Duodenal mucosa (tissue), 2 donors: ENCODE measurements at regions not wholly inside any gene's neighbourhood (a gene's known extent, or its start where the extent isn't known, plus 50 kb on each side); places are given as distances from the start of the nearest gene placed in this dataset.

Source experiments
- H3K27ac ChIP-seq: one replicate; pipeline ENCODE4 v1.7.0; 2013; ENCODE audit warnings: low read depth, low read length
- H3K27me3 ChIP-seq, 2 donors: one replicate each; pipeline ENCODE4 v1.7.0; 2013; ENCODE audit warnings: low read length in 2 of 2, control low read depth in 1 of 2; ENCODE audit not compliant: insufficient read depth in 2 of 2, control insufficient read depth in 1 of 2
- H3K36me3 ChIP-seq, 2 donors: one replicate each; pipeline ENCODE4 v1.7.0; 2013; ENCODE audit warnings: low read length in 2 of 2, control low read depth in 1 of 2; ENCODE audit not compliant: insufficient read depth in 2 of 2, control insufficient read depth in 1 of 2
- H3K4me1 ChIP-seq, 2 donors: one replicate each; pipeline ENCODE4 v1.7.0; 2013; ENCODE audit warnings: low read length in 2 of 2, control low read depth in 1 of 2; ENCODE audit not compliant: insufficient read depth in 2 of 2, control insufficient read depth in 1 of 2
- H3K4me3 ChIP-seq, 2 donors: one replicate each; pipeline ENCODE4 v1.7.0; 2013; ENCODE audit warnings: low read length in 2 of 2, low read depth in 1 of 2
- H3K9ac ChIP-seq, 2 donors: one replicate each; pipeline ENCODE4 v1.7.0; 2013; ENCODE audit warnings: low read length in 2 of 2, low read depth in 1 of 2
- H3K9me3 ChIP-seq, 2 donors: one replicate each; pipeline ENCODE4 v1.7.0; 2013; ENCODE audit warnings: low read length in 2 of 2, control low read depth in 1 of 2; ENCODE audit not compliant: control insufficient read depth in 1 of 2

DNA sequence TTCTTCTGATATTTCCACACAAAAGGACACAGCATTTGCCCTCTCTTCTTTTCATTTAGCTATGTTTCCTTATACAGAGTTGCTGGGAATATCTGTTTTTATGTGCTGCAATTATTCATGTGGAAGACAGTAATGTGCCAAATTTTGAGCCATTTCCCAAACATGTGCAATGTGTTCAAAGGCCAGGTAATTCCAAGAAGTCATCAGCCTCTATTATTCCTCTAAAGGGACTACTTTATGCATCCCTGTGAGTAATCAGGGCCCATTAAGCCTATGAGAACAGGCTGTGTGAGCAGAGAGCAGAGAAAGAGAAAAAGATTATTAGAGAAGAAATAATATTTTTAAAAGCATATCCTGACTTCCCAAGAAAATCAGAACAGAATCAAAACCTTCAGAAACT lies 107.6 kb upstream of the OSR1 start:
- Histone ChIP-seq H3K36me3 (no peaks in the 10 kb centered on the region), H3K27ac (no peak overlapping the region), H3K4me1 (no peaks in the 10 kb centered on the region), H3K27me3 (no peaks in the 10 kb centered on the region), H3K4me3 (no peak overlapping the region), H3K9me3 (no peaks in the 10 kb centered on the region), H3K9ac (no peak overlapping the region)

DNA sequence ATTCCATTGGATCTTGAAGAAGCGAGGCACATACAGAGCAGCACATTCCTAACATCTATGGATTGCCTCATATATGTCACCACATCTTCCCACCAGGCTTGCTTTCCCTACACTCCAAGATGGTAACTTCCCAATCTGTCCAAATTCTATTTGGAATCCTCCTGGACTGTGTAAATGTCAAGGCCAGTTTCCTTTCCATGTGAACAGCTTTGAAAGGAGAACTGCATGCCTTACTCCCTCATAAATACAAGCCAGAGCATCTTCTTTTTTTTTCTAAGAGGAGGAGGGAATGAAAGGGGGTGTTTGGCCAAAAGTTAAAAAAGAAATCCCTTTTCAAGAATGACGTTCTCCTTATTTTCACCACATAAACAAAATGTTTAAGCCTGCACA lies 103.8 kb upstream of the OSR1 start:
- H3K9me3 ChIP-seq, result no peaks in the 10 kb centered on the region
- no peak overlapping the region for H3K4me3 ChIP-seq
- no peaks in the 10 kb centered on the region for H3K4me1 ChIP-seq
- no peaks in the 10 kb centered on the region for H3K36me3 ChIP-seq
- no peaks in the 10 kb centered on the region for H3K27me3 ChIP-seq
- no peak overlapping the region for H3K27ac ChIP-seq
- H3K9ac ChIP-seq, result no peak overlapping the region

DNA sequence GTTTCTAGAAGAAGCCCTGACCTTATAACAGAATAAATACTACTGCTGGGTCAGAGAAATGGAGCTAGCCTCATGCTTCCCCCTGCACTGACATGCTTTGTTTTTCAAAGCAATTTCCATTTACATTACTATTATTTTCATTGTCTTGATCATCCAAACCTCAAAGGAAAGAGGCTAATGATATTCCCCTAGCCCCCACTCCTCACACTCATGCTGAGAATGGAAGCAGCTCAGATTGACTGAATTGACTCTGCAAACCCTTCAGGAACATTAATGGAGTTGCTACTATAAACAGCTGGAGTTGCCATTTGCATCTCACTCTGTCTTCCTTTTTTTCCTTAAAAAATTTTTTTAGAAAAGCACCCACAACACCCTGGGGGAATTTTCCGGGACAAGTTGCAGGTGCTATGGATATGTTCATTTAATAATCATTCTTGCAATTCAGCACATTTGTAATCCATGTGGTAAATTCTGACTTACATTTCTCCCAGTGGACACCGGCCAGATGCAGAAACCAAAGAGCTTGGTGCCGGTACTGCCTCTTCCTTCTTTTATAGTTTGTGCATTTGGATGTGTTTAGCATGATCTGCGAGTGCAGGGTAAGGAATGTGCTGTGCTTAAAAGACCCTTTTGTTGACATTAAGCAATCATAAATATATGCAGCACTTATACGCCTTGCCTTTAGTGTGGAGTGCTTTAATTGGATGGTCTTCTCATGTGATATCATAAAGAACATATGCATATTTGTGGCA lies 103.3 kb upstream of the OSR1 start:
- Histone ChIP-seq H3K4me3 (no peak overlapping the region), H3K27me3 (no peaks in the 10 kb centered on the region), H3K36me3 (no peaks in the 10 kb centered on the region), H3K9me3 (no peaks in the 10 kb centered on the region), H3K9ac (no peak overlapping the region), H3K4me1 (no peaks in the 10 kb centered on the region), H3K27ac (no peak overlapping the region)

DNA sequence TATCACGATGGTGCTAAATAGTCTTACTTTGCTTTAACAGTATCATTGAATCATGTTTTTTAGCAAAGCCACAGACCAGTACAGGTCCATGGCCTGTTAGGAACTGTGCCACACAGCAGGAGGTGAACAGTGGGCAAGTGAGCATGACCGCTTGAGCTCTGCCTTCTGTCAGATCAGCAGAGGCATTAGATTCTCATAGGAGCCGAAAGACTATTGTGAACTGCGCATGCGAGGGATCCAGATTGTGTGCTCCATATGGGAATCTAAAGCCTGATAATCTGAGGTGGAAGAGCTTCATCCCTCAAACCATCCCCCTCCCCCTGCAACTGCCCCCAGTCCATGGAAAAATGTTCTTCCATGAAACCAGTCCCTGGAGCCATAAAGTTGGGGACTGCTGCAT lies 102.3 kb upstream of the OSR1 start:
- Histone ChIP-seq H3K4me3 (no peak overlapping the region), H3K9ac (no peak overlapping the region), H3K27me3 (no peaks in the 10 kb centered on the region), H3K4me1 (no peaks in the 10 kb centered on the region), H3K27ac (no peak overlapping the region), H3K36me3 (no peaks in the 10 kb centered on the region), H3K9me3 (no peaks in the 10 kb centered on the region)

DNA sequence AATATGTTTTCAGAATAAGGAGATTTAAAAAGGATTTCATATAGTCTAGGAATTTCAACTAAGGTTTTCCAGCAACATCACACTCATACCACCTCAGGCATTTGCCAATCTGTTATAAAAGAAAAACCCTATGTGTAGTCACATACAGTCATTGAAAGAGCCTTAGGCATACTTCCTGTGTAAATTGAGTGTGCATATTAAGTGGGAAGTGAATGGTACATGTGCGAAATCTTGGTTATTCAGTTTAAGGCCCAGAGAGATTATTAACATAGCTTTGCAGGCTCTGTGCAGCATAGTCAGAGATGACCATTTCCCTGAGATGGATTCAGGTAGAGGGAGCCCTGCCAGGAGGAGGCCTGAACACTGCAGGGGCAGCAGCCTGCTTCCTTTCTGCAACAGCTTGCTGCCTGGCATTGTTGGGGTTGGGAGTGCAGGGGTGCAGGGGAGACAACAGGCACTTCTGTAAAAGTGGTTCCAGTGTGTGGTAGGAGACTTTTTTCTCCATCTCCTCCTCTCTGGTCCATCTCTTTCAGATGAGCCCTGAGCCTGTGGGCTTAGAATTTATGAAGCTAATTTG lies 100.1 kb upstream of the OSR1 start:
- H3K27me3 ChIP-seq, result no peaks in the 10 kb centered on the region
- no peaks in the 10 kb centered on the region for H3K4me1 ChIP-seq
- peaks cover 0 to 6% of the 10 kb centered on the region in 2 donors for H3K9me3 ChIP-seq
- no peak overlapping the region for H3K9ac ChIP-seq
- H3K27ac ChIP-seq, result no peak overlapping the region
- no peaks in the 10 kb centered on the region for H3K36me3 ChIP-seq
- no peak overlapping the region for H3K4me3 ChIP-seq

DNA sequence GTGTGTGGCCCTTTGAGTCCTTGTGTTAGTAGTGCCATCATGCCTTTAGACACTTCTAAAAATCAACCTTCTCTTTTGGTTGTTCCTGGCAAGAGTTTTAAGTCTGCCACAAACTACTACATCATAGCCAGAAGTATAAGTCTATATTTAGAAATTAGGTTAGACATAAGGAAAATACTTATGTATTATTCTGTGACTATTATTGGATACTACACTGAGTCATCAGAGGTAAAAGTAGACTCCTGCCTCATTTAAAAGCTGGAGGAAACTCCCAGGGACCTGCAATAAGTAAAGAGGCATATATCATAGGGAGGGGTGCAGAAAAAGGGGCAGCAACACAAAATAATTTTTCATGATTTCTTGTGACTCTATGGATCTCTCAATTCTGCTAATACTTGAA lies 99.4 kb upstream of the OSR1 start:
- Histone ChIP-seq H3K9ac (no peak overlapping the region), H3K27me3 (no peaks in the 10 kb centered on the region), H3K4me1 (no peaks in the 10 kb centered on the region), H3K4me3 (no peak overlapping the region), H3K9me3 (peaks cover 0 to 6% of the 10 kb centered on the region in 2 donors), H3K27ac (no peak overlapping the region), H3K36me3 (no peaks in the 10 kb centered on the region)

DNA sequence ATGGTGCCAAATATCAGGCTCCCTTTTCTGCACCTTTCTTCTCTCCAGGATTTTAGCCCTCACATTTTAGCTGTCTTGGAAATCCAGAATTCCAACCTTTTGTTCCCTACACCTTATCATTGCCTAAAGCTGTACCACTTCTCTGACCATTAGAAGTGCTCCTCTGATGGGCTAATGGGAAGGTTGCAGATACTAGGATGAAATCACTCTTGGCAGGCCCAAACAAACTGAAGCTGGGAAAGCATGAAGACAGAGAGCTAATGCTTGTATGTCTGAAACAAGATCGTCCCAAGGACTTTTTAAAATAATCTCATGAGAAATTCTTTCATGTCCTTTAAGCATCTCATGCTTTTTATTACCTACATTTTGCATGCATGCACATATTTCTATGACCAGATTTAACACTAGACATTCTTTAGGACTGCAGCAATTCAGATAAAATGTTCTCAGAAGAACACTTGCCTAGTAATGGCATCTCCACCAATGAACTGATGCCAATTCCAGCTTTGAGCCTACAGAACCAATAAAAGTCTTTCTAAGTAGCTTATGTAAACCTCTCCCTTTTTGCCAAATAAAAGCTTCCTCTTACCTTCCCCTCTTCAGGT lies 98.4 kb upstream of the OSR1 start:
- Histone ChIP-seq H3K27me3 (no peaks in the 10 kb centered on the region), H3K4me3 (no peak overlapping the region), H3K36me3 (no peaks in the 10 kb centered on the region), H3K9me3 (peaks cover 0 to 6% of the 10 kb centered on the region in 2 donors), H3K4me1 (no peaks in the 10 kb centered on the region), H3K9ac (no peak overlapping the region), H3K27ac (no peak overlapping the region)

DNA sequence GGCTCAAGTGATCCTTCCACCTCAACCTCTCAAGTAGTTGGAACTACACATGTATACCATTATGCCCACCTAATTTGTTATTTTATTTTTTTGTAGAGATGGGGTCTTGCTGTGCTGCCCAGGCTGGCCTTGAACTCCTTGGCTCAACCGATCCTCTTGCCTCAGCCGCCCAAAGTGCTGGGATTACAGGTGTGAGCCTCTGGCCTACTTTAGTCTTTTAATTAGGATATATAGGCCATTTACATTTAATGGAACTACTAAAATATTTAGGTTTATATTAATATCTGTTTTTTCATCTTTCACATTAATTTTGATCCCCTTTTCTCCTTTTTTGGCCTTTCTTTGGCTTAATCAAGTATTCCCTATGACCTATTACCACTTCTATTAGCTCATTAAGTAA lies 95.7 kb upstream of the OSR1 start:
- Histone ChIP-seq H3K27me3 (peaks cover 0 to 2% of the 10 kb centered on the region in 2 donors), H3K4me3 (no peak overlapping the region), H3K4me1 (no peaks in the 10 kb centered on the region), H3K27ac (no peak overlapping the region), H3K9me3 (peaks cover 0 to 6% of the 10 kb centered on the region in 2 donors), H3K9ac (no peak overlapping the region), H3K36me3 (no peaks in the 10 kb centered on the region)

DNA sequence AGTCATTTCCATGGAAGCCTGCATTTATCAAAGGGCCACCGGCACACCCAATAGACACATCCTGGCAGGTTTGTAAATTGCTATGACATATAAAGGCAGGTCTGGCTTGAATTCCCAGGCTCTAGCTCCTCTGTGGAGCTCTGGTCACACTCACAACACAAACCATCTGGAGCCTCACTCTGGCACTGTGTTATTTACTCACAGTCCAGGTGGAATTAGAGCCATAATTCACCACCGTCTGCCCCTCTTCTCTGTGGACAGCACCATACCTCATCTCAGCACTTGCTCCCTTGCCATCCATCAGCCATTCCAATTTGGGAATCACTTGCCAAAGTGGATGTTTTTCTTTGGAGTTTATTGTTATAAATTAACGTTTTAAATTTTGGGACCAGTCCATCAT lies 84.3 kb upstream of the OSR1 start:
- Histone ChIP-seq H3K27ac (no peak overlapping the region), H3K27me3 (no peaks in the 10 kb centered on the region), H3K9ac (no peak overlapping the region), H3K9me3 (no peaks in the 10 kb centered on the region), H3K36me3 (no peaks in the 10 kb centered on the region), H3K4me1 (no peaks in the 10 kb centered on the region), H3K4me3 (no peak overlapping the region)

DNA sequence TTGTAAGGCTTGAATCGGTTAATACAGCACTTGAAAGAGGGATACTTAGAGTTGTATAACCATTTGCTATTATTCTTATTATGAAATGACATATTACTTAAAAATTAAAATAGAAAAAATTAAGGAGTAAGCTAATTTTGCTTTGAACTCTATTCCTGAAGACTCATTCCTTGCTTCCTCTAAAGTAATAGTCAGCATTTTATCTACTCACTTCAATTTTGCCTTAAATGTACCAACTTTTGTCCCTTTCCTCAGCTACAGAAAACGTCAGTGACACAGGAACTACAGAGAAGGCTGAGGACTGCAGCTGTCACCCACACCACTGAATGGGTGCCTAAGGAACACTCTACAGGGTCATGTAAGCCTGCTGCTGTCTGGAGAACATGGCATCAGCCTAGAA lies 80.7 kb upstream of the OSR1 start:
- no peaks in the 10 kb centered on the region for H3K9me3 ChIP-seq
- no peak overlapping the region for H3K9ac ChIP-seq
- no peaks in the 10 kb centered on the region for H3K27me3 ChIP-seq
- no peaks in the 10 kb centered on the region for H3K4me1 ChIP-seq
- H3K4me3 ChIP-seq, result no peak overlapping the region
- no peaks in the 10 kb centered on the region for H3K36me3 ChIP-seq
- H3K27ac ChIP-seq, result no peak overlapping the region
